ENCODE measurements at regions not wholly inside any gene's neighbourhood (a gene's known extent, or its start where the extent isn't known, plus 50 kb on each side); places are given as distances from the start of the nearest gene placed in this dataset.
"Not testable (repeated sequence)": the region's sequence is repeated elsewhere in the genome, so short reads cannot be mapped to it uniquely, and the experiment has no call there.

DNA sequence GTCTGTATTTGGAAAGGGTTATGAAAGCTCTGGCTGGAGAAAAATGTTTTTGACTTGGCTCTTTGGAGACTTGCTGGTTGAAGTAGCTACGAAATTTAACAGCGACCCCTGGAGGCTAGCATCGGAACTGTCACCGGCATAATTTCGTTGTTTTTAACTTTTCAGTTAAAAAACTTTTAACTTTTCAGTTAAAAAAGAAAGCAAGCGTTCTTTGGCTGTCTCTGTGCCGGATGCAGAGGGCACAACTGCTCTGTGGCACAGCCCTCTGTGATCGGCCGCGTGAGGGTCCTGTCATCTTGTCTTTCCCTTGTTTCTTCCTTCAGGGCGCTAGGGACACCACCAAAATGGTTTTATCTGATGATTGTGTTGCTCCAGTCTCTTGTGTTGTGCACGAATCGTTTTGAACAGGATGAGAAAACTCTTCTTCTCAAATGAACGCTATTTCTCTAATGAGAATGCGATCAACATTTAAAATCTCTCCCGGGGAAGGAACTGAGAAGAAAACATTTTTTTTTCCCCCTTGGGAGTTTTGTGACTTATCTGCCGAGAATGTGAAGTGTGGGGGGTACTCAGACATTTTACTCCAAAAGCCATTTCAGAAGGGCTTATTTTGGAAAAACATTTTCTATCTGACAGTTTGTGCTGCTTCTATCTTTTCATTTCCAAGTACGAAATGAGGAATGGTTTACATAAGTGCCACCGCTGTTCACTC, 57.1 kb downstream of the ADCYAP1 start:
- FAIRE-seq, result peak; percentile 95

GRCh38 chr18:963276-963675, 58.6 kb downstream of the ADCYAP1 start:
- FAIRE-seq, result no peak

DNA sequence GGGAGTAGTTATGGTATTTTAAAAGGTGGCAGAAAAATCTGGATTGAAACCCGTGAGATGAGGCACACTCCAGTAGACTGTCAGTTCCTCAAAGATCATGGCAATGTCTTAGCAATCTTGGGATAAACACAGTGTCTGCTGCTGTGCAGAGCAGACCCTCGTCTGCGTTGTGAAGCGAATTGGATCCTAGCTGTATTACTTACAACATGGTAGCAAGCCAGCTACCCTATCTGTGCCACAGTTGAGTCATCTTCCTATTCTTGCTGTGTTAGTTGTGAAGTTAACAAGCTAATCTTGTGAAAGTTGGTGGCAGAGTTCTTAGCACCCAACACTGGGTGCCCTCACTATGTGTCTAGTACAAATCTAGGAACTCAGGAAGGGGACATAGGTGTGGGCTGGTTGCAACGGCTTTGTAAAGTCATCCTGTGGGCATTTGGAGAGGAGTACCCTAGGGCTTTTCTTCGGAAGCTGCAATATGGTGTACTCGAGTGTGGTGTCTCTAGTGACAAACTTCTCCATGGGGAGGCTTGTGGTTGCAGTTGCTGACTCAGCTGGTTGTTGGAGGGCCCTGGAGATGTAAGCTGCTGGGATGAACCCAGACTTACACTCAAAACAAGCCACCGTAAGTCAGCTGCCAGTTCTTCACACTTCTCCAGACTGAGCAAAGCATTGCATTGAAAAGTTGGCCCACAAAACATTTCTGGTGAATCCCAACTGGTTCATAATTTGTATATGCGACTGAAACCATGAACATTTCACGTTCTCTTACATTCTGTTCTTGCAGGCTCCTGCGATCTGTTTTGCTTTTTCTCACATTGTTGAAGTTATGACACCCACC, 61.5 kb downstream of the ADCYAP1 start:
- FAIRE-seq, result no peak

DNA sequence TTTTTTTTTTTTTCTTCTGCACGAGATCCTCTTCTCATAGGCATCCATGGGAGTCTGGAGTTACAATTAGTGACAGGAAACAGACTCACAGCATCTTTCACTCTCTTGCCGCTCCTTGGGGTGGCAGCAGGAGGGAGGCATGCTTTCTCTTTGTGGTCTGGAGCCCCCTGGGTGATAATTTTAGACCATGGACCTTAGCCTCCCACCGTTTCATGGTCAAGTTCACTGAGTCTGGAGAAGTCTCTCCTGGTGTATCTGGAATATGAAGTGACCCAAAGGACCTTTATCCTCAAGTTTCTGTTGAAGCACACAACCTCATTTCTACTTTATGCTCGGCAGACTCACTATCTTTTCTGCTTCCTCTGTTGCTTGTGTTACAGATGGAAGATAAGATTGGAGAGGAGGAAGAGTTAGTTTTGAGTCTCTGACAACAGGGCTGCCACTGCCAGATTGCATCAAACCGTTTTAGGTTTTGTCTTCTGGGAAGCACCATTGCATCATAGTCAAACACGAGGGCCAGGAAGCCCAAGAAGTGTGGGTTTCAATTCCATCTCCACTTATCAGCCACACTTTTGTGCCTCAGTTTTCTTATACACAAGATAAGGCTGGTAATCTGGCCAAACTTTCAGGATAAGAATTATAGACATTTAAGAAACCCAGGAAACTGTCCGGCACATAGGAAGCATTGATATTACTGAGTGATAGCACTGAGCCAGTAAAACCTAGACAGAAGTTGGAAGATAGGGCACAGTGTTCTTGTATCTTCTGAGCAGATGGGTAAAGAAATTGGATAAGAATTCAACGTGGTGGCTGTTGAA, 62.3 kb downstream of the ADCYAP1 start:
- FAIRE-seq, result no peak

DNA sequence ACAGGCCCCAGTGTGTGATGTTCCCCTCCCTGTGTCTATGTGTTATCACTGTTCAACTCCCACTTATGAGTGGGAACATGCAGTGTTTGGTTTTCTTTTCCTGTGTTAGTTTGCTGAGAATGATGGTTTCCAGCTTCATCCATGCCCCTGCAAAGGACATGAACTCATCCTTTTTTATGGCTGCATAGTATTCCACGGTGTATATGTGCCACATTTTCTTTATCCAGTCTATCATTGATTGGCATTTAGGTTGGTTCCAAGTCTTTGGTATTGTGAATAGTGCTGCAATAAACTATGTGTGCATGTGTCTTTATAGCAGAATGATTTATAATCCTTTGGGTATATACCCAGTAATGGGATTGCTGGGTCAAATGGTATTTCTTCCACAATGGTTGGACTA, 64.2 kb downstream of the ADCYAP1 start:
- not testable (repeated sequence) for FAIRE-seq

DNA sequence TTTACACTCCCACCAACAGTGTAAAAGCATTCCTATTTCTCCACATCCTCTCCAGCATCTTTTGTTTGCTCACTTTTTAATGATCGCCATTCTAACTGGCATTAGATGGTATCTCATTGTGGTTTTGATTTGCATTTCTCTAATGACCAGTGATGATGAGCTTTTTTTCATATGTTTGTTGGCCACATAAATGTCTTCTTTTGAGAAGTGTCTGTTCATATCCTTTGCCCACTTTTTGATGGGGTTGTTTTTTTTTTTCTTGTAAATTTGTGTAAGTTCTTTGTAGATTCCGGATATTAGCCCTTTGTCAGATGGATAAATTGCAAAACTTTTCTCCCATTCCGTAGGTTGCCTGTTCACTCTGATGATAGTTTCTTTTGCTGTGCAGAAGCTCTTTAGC, 64.6 kb downstream of the ADCYAP1 start:
- FAIRE-seq, result not testable (repeated sequence)

DNA sequence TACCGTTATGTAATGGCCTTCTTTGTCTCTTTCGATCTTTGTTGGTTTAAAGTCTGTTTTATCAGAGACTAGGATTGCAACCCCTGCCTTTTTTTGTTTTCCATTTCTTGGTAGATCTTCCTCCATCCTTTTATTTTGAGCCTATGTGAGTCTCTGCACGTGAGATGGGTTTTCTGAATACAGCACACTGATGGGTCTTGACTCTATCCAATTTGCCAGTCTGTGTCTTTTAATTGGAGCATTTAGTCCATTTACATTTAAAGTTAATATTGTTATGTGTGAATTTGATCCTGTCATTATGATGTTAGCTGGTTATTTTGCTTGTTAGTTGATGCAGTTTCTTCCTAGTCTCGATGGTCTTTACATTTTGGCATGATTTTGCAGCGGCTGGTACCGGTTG, 69.9 kb downstream of the ADCYAP1 start:
- FAIRE-seq, result not testable (repeated sequence)

GRCh38 chr18:976393-977128, 71.9 kb downstream of the ADCYAP1 start:
- not testable (repeated sequence) for FAIRE-seq

- FAIRE-seq, result not testable (repeated sequence)
These were observed 72.7 kb downstream of the ADCYAP1 start for GRCh38 chr18:977327-977726.

- not testable (repeated sequence) for FAIRE-seq
These were observed 73.1 kb downstream of the ADCYAP1 start for GRCh38 chr18:977732-978131.

GRCh38 chr18:980586-980985, 75.9 kb downstream of the ADCYAP1 start:
- FAIRE-seq, result no peak

DNA sequence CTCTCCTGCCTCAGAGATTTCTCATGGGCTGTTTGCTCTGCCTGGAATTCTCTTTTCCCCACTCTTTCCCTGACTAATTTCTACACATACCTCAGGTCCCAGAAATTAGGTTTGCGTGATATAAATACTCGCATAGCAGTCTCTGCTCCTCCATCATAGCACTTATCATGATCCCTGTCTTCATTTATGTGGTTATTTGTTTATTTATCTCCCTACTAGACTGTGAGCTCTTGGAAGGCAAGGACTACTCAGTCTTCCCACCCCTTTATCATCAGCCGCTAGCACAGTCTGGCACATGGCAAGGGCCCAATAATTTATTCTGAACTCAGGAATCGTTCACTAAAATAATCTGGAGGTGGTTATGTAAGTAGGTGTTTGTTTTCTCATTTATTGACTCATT, 79.3 kb downstream of the ADCYAP1 start:
- no peak for FAIRE-seq

DNA sequence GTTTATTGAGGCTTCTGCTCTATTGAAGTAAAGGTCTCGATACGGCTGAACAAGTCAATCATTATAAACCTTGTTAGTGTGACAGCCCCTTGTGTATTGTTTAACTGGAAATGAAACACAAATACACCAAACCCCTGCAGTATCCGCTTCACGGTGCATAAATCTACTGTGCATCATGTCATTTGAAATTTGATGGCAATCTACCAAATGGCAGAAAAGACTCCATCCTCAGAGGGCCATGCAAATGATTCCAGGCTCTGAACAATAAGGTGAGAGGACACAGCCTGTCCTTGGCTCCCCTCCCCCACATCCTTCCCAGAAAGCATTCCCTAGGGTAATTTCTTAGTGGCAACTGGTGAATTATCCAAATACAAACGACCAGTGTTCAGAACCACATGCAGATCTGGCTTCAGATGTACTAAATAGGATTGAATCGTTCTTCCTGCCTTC, 80.6 kb downstream of the ADCYAP1 start:
- no peak for FAIRE-seq

DNA sequence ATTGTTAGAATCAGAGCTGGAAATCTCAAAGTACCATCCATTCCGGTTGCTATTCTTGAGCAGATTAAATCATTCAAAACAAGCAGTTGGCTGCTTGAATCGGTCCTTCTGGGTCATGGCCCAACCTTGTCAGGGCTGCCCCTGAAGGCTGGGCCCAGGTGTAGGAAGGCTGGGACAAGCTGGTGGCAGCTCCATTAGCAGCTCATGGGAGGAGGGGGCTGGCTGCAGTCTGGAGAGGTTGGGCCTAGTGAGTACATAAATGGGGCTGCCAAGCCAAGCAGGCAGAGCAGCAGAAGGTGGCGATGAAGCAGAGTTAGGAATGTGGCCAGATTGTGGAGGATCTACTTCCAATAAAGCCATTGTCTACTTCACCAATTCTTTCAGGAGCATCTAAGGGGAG, 81.4 kb downstream of the ADCYAP1 start:
- no peak for FAIRE-seq

- FAIRE-seq, result no peak
These were observed 81.9 kb downstream of the ADCYAP1 start for GRCh38 chr18:986552-986951.

DNA sequence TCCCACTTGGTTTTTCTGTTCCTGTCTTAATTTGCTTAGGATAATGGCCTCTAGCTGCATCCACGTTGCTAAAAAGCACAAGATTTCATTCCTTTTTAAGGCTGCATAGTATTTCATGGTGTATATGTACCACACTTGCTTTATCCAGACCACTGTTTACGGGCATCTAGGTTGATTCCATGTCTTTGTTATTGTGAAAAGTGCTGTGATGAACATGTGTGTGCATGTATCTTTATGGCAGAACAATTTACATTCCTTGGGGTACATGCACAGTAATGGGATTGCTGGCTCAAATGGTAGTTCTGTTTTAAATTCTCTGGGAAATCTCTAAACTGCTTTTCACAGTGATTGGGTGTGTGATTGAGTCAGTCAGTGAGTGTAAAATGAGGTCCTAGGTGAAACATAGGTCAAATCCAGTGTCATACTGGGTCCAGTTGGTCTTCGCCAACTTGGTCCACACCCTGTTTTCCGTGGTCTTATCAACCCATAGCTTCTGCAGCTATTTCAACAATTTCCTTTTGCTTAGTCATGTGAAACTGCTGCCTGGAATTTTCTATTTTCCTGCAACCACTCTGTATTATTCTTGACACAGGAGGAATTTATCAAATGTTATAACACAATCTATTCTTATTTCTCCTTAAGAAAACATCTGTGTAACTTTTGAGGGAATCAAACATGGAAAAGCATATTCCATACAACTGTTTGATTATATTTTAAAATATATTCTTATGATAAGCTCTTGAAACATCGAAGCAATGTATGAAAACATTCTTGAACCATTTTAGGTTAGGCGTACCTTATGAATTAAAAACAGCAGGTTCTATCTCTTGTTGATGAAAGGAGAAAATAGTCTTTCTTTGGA, 82.9 kb downstream of the ADCYAP1 start:
- FAIRE-seq, result no peak

- no peak for FAIRE-seq
These were observed 84.8 kb downstream of the ADCYAP1 start for GRCh38 chr18:989425-989824.

DNA sequence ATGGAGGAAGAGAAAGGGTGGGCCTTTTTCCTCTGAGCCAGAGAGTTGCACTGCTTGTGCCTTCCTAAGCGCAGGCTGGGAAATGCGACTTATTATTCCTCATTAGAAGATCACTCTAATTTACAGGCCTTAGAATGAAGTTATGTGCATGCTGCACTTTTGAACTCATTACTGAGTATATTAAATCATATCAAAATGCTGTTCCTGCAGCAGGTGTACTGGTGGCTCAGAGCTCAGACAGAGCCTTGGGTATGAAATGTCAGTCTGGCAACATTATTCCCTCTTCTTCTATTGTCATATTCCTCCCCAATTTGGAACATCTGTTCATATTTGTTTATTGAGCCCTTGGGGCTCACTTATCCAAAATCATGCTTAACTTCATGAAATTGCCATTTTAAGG, 85.5 kb downstream of the ADCYAP1 start:
- FAIRE-seq, result no peak

GRCh38 chr18:991441-991840, 86.8 kb downstream of the ADCYAP1 start:
- FAIRE-seq, result no peak

DNA sequence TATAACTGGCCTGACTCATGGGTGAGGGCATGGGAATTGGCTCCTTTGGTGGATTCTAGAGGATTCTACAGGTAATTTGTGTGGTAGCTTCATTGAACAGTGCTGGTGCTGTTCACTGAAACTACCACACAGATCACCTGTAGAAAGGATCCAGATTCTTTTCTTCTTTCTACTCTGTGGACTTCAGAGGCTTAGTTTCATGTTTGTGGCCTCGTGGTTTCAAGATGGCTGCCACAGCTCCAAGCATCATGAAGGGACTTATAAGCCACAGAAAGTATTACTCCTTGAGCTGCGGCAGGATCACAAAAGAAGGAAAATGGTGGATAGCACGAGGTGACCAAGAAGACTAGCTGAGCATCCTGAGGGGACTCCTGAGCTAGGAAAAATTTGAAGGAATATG, 88.9 kb downstream of the ADCYAP1 start:
- FAIRE-seq, result no peak

DNA sequence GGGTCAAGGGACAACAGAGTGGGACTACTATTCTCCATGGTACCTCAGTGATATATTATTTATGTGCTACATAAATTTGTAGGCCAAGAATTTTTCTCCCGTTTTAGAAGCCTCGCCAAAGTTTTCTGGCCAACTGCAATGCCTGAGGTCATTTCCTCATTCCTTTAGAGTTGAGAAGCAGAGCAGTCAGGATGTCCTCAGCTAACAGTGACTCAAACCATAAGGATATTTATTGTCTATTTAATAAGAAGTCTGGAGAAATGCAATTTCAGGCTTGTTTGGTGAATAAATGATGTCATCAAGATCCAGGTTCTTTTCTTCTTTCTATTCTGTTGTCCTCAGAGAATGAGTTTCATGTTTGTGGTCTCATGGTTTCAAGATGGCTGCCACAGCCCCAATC, 91.0 kb downstream of the ADCYAP1 start:
- no peak for FAIRE-seq

- no peak for FAIRE-seq
These were observed 92.8 kb downstream of the ADCYAP1 start for GRCh38 chr18:997499-997898.
